ENCODE measurements at regions not wholly inside any gene's neighbourhood (a gene's known extent, or its start where the extent isn't known, plus 50 kb on each side); places are given as distances from the start of the nearest gene placed in this dataset.

DNA sequence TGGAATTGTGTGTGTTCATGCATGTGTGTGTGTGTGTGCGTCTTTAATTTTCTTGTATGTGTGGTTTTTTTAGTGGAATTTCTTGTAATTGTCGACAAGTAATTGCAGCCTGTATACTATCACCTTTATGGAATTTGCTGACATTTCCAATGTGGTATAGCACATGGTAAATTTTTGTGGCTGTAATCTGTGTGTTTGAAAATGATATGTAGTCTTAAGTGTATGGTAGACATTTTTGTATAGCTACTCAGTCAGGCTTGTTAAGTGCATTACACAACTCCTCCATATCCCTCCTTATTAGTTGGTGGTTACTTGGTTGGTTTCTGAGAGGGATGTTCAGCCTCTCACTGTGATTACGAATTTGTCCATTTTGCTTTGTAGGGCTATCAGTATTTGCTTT, 384.5 kb upstream of the HSF2 start:
- no peak for TF ChIP-seq GATA1 (IDR thresholded peaks at IDR 0.05; ENCODE audit: low read depth, low read length)
- TF ChIP-seq POLR2A (IDR thresholded peaks at IDR 0.05; ENCODE audit: low read length), result no peak
- no peak for DNase-seq

DNA sequence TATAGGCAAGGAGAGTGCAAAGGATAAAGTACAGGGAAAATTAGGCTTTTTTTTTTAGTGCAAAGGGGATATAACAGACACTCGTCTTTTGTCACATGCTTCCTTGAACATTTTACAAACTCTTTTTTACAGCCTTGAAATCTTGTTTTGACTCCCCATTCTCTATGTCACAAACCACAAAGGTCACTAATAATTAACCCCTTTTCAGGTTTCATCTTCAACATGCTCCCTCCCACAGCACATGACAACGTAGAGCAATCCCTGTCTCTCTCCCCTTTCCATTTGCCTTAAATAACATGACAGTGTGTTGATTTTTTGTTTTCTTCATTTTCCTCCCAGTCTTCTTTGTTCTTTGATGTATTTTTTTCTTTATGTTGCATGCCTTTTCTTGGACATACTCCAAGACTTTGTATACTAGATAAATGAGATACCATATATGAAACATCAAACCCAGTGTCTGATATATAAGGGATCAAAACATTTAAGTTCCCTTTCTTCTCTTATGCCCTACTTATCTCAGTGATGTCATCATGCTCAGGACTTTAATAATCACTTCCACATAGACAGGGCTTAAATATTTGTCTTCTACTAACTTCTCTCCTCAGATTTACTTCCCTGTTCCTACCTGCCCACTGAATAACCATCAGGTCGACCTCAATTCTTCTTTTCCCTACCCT, 378.7 kb upstream of the HSF2 start:
- TF ChIP-seq GATA1 (IDR thresholded peaks at IDR 0.05; ENCODE audit: low read depth, low read length) (no peak), POLR2A (IDR thresholded peaks at IDR 0.05; ENCODE audit: low read length) (no peak)
- DNase-seq, result no peak

GRCh38 chr6:122025104-122025503, 374.3 kb upstream of the HSF2 start:
- DNase-seq, result no peak
- TF ChIP-seq POLR2A (IDR thresholded peaks at IDR 0.05; ENCODE audit: low read length), result no peak
- no peak for TF ChIP-seq GATA1 (IDR thresholded peaks at IDR 0.05; ENCODE audit: low read depth, low read length)

DNA sequence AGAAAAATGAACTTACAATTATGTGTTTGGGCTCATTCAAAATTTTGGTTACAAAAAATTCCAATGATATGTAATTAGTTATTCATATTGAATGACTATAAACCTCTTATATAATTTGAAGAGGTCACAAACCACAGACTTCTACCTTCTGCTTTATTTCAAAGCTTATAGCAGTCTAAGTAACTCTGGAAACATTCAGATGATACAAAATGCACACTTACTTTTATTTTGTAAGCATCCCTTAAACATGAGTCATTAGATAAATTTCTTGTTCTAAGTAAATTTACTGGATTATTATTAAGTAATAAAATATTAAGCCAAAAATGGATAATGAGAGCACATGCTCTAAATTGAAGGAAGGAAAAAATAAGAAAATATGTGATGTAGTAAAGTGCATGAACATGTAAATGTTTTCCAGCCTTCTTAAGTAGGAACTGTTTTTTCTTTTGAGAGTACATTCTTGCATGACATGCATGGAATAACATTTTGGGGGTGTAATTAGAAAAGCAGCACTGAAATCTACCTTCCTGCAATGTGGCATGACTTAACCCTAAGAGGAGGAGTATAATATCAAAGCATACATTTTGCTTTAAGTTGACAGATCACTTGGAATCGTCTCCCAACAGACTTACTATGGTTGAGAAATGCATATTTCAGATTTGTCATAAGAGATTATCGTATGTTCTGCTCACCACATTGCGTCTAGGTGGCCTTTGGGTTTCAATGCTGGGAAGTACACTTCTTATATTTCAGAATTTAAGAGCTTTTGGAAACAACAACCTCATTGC, 372.7 kb upstream of the HSF2 start:
- no peak for TF ChIP-seq GATA1 (IDR thresholded peaks at IDR 0.05; ENCODE audit: low read depth, low read length)
- TF ChIP-seq POLR2A (IDR thresholded peaks at IDR 0.05; ENCODE audit: low read length), result no peak
- no peak for DNase-seq

- no peak for TF ChIP-seq POLR2A (IDR thresholded peaks at IDR 0.05; ENCODE audit: low read length)
- DNase-seq, result no peak
These were observed 370.4 kb upstream of the HSF2 start for GRCh38 chr6:122028933-122029522.

DNA sequence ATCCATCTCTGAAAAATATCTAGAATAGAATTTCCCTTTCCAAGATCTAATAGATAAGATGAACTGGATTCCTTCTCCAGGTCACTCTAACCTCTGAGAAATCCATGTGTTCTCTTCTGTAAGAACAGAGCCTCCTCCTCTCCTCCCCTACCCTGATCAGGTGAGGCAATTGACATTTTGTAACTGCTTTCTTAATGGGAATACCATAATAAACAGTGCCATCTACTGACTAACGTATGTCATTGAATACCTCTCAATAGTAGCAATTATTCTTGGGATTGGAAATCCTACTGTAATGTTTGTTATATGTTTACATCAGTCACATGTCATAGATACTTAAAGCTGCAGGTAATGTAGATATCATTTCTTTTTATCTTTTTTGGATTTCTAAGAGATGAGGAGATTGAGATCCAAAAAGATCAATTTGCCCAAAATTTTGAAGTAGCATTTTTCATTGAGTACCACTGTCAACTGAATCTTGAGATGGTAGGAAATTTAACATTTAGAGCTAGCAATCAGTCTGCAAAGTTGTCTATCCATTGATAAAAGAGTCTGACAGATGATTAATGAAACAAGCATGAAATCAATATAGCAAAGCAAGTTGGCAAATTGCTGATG, 365.8 kb upstream of the HSF2 start:
- TF ChIP-seq POLR2A (IDR thresholded peaks at IDR 0.05; ENCODE audit: low read length), result no peak
- no peak for TF ChIP-seq GATA1 (IDR thresholded peaks at IDR 0.05; ENCODE audit: low read depth, low read length)
- peak; percentile 3 to 41 for DNase-seq

DNA sequence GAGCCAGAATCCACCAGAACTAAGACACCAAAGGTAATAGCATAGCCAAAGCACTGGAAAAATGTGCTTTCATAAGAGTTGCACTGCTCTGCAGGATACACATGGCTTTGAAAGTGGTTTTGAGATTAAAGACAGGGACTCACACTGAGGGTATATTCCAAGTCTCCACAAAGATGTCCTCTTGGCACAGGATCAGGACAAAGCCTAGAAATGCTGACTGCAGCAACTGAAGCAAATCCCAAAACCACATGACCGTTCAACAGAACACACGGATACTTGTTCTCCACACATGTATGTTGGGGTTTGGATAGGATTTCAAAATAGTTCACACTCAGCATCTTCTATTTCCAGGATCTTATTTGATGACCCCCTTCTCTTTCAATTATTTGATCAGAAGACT, 364.3 kb upstream of the HSF2 start:
- no peak for TF ChIP-seq POLR2A (IDR thresholded peaks at IDR 0.05; ENCODE audit: low read length)
- no peak for TF ChIP-seq GATA1 (IDR thresholded peaks at IDR 0.05; ENCODE audit: low read depth, low read length)
- no peak for DNase-seq

GRCh38 chr6:122040261-122040660, 359.2 kb upstream of the HSF2 start:
- TF ChIP-seq POLR2A (IDR thresholded peaks at IDR 0.05; ENCODE audit: low read length) (no peak), GATA1 (IDR thresholded peaks at IDR 0.05; ENCODE audit: low read depth, low read length) (no peak)
- no peak for DNase-seq

DNA sequence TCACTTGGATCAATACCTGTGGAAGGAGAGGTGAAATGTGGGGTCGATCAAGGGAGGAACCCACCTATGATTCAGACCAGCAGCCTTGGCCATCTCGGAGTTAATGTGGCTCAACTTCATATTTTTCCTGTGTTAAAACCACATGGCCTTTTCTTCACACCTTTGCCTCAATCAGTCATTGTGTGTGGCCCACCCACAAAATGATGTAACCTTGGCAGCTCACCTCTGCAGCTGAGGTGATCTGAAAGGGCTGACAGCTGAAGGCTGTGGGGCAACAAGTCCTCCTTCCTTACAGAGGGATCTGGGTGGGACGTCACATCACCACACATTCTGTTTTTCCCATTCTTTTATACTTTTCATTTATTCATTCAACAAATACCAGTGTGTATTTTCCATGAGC, 357.1 kb upstream of the HSF2 start:
- TF ChIP-seq POLR2A (IDR thresholded peaks at IDR 0.05; ENCODE audit: low read length) (no peak), GATA1 (IDR thresholded peaks at IDR 0.05; ENCODE audit: low read depth, low read length) (no peak)
- DNase-seq, result no peak

GRCh38 chr6:122042960-122043735, 356.3 kb upstream of the HSF2 start:
- no peak for DNase-seq
- TF ChIP-seq POLR2A (IDR thresholded peaks at IDR 0.05; ENCODE audit: low read length) (no peak), GATA1 (IDR thresholded peaks at IDR 0.05; ENCODE audit: low read depth, low read length) (no peak)

GRCh38 chr6:122048570-122048969, 350.9 kb upstream of the HSF2 start:
- no peak for DNase-seq
- TF ChIP-seq POLR2A (IDR thresholded peaks at IDR 0.05; ENCODE audit: low read length) (no peak), GATA1 (IDR thresholded peaks at IDR 0.05; ENCODE audit: low read depth, low read length) (no peak)

GRCh38 chr6:122049341-122049740, 350.1 kb upstream of the HSF2 start:
- no peak for DNase-seq
- TF ChIP-seq GATA1 (IDR thresholded peaks at IDR 0.05; ENCODE audit: low read depth, low read length) (no peak), POLR2A (IDR thresholded peaks at IDR 0.05; ENCODE audit: low read length) (no peak)

- DNase-seq, result no peak
- no peak for TF ChIP-seq GATA1 (IDR thresholded peaks at IDR 0.05; ENCODE audit: low read depth, low read length)
- no peak for TF ChIP-seq POLR2A (IDR thresholded peaks at IDR 0.05; ENCODE audit: low read length)
These were observed 349.2 kb upstream of the HSF2 start for GRCh38 chr6:122050242-122050755.

All from erythroblast (primary cell).